Gastroesophageal sphincter (tissue), 3 donors: ENCODE measurements at regions not wholly inside any gene's neighbourhood (a gene's known extent, or its start where the extent isn't known, plus 50 kb on each side); places are given as distances from the start of the nearest gene placed in this dataset.

Experiments used
- CTCF ChIP-seq, 4 experiments: fragments of 200-600 bp in 2 of 4; fragments of 450-650 bp in 2 of 4; sonication (generic) in 1 of 4; IDR thresholded peaks; one replicate each; pipeline ENCODE4 v1.5.1; 2017 to 2019; ENCODE audit warnings: antibody characterized with exemption in 4 of 4, mild to moderate bottlenecking in 2 of 4, moderate library complexity in 2 of 4
- POLR2A ChIP-seq, 2 donors: fragments of 450-650 bp; IDR thresholded peaks; one replicate each; pipeline ENCODE4 v1.6.1; 2017; ENCODE audit warnings: antibody characterized with exemption in 2 of 2, mild to moderate bottlenecking in 2 of 2, moderate library complexity in 1 of 2

GRCh38 chr7:54837761-54838160 lies 78.8 kb upstream of the SEC61G start:
- TF ChIP-seq CTCF (IDR thresholded peaks at IDR 0.05) = no peak
- TF ChIP-seq POLR2A (IDR thresholded peaks at IDR 0.05) = no peak
